ENCODE measurements at regions not wholly inside any gene's neighbourhood (a gene's known extent, or its start where the extent isn't known, plus 50 kb on each side); places are given as distances from the start of the nearest gene placed in this dataset.

GRCh38 chr7:84610390-84610789 is 415.8 kb upstream of the SEMA3A start:
- Histone ChIP-seq H3K36me3 (ENCODE audit: low read depth) (no peaks in the 10 kb centered on the region), H3K4me3 (no peak overlapping the region), H3K79me2 (ENCODE audit: insufficient read depth) (no peaks in the 10 kb centered on the region), H3K27ac (no peak overlapping the region), H3K27me3 (replicated peaks; ENCODE audit: insufficient read depth) (no peaks in the 10 kb centered on the region), H4K20me1 (ENCODE audit: insufficient read depth) (no peaks in the 10 kb centered on the region), H2AFZ (no peak overlapping the region), H3K4me2 (ENCODE audit: unreplicated experiment) (no peak overlapping the region), H3K9ac (no peak overlapping the region), H3K9me2 (ENCODE audit: insufficient read depth) (no peaks in the 10 kb centered on the region), H3K9me3 (ENCODE audit: low read depth) (no peaks in the 10 kb centered on the region), H3F3A (ENCODE audit: insufficient read depth) (no peaks in the 10 kb centered on the region), H3K4me1 (ENCODE audit: insufficient read depth) (no peaks in the 10 kb centered on the region)
- 96 to 97% methylated on average over 4 of the region's 4 CpGs for WGBS, 2 experiments (ENCODE audit: low coverage in 1 of 2, low lambda C conversion rate in 2 of 2, missing lambda C conversion rate in 2 of 2)
- DNase-seq = no peak
- TF ChIP-seq EZH2phosphoT487 (IDR thresholded peaks at IDR 0.05; ENCODE audit: insufficient read depth, low read depth) = no peak
- no peak for TF ChIP-seq EZH2 (IDR thresholded peaks at IDR 0.05; ENCODE audit: insufficient read depth, poor library complexity, severe bottlenecking)
- in situ Hi-C loops (cut with MboI) = no loop called here

- Histone ChIP-seq H3F3A (ENCODE audit: insufficient read depth) (no peaks in the 10 kb centered on the region), H3K79me2 (ENCODE audit: insufficient read depth) (no peaks in the 10 kb centered on the region), H3K4me2 (ENCODE audit: unreplicated experiment) (no peak overlapping the region), H3K9me2 (ENCODE audit: insufficient read depth) (no peaks in the 10 kb centered on the region), H2AFZ (no peak overlapping the region), H4K20me1 (ENCODE audit: insufficient read depth) (no peaks in the 10 kb centered on the region), H3K27me3 (replicated peaks; ENCODE audit: insufficient read depth) (no peaks in the 10 kb centered on the region), H3K9me3 (ENCODE audit: low read depth) (no peaks in the 10 kb centered on the region), H3K4me3 (no peak overlapping the region), H3K4me1 (ENCODE audit: insufficient read depth) (no peaks in the 10 kb centered on the region), H3K27ac (no peak overlapping the region), H3K9ac (no peak overlapping the region), H3K36me3 (ENCODE audit: low read depth) (no peaks in the 10 kb centered on the region)
- no peak for DNase-seq
- in situ Hi-C loops (cut with MboI) = no loop called here
- TF ChIP-seq EZH2 (IDR thresholded peaks at IDR 0.05; ENCODE audit: insufficient read depth, poor library complexity, severe bottlenecking) (no peak), EZH2phosphoT487 (IDR thresholded peaks at IDR 0.05; ENCODE audit: insufficient read depth, low read depth) (no peak)
- 82 to 87% methylated on average over 2 of the region's 2 CpGs for WGBS, 2 experiments (ENCODE audit: low coverage in 1 of 2, low lambda C conversion rate in 2 of 2, missing lambda C conversion rate in 2 of 2)
Measured at GRCh38 chr7:84605301-84605700, 410.7 kb upstream of the SEMA3A start.

GRCh38 chr7:84603545-84603944 is 409.0 kb upstream of the SEMA3A start:
- no peaks in the 10 kb centered on the region for H3K9me2 ChIP-seq (ENCODE audit: insufficient read depth)
- H3K27ac ChIP-seq = no peak overlapping the region
- H3K9ac ChIP-seq = no peak overlapping the region
- H3F3A ChIP-seq (ENCODE audit: insufficient read depth) = no peaks in the 10 kb centered on the region
- H4K20me1 ChIP-seq (ENCODE audit: insufficient read depth) = no peaks in the 10 kb centered on the region
- H3K79me2 ChIP-seq (ENCODE audit: insufficient read depth) = no peaks in the 10 kb centered on the region
- TF ChIP-seq EZH2 (IDR thresholded peaks at IDR 0.05; ENCODE audit: insufficient read depth, poor library complexity, severe bottlenecking) (no peak), EZH2phosphoT487 (IDR thresholded peaks at IDR 0.05; ENCODE audit: insufficient read depth, low read depth) (no peak)
- no peak overlapping the region for H3K4me2 ChIP-seq (ENCODE audit: unreplicated experiment)
- H2AFZ ChIP-seq = no peak overlapping the region; the same call in 1 of the 2 replicates
- no peaks in the 10 kb centered on the region for H3K9me3 ChIP-seq (ENCODE audit: low read depth)
- no peaks in the 10 kb centered on the region for H3K36me3 ChIP-seq (ENCODE audit: low read depth)
- DNase-seq = no peak
- WGBS, 2 experiments (ENCODE audit: low coverage in 1 of 2, low lambda C conversion rate in 2 of 2, missing lambda C conversion rate in 2 of 2) = 88 to 90% methylated on average over 5 of the region's 5 CpGs
- in situ Hi-C loops (cut with MboI) = no loop called here
- H3K4me1 ChIP-seq (ENCODE audit: insufficient read depth) = no peaks in the 10 kb centered on the region
- H3K4me3 ChIP-seq = no peak overlapping the region
- no peaks in the 10 kb centered on the region for H3K27me3 ChIP-seq (replicated peaks; ENCODE audit: insufficient read depth)

- Histone ChIP-seq H3K36me3 (ENCODE audit: low read depth) (no peaks in the 10 kb centered on the region), H3K9me2 (ENCODE audit: insufficient read depth) (no peaks in the 10 kb centered on the region), H2AFZ (no peak overlapping the region), H3K9me3 (ENCODE audit: low read depth) (no peaks in the 10 kb centered on the region), H3K79me2 (ENCODE audit: insufficient read depth) (no peaks in the 10 kb centered on the region), H3K4me1 (ENCODE audit: insufficient read depth) (no peaks in the 10 kb centered on the region), H3K4me2 (ENCODE audit: unreplicated experiment) (no peak overlapping the region), H4K20me1 (ENCODE audit: insufficient read depth) (no peaks in the 10 kb centered on the region), H3K27ac (no peak overlapping the region), H3K27me3 (replicated peaks; ENCODE audit: insufficient read depth) (no peaks in the 10 kb centered on the region), H3K9ac (no peak overlapping the region), H3F3A (ENCODE audit: insufficient read depth) (no peaks in the 10 kb centered on the region), H3K4me3 (no peak overlapping the region)
- in situ Hi-C loops (cut with MboI) = no loop called here
- 65 to 73% methylated on average over 4 of the region's 4 CpGs for WGBS, 2 experiments (ENCODE audit: low coverage in 1 of 2, low lambda C conversion rate in 2 of 2, missing lambda C conversion rate in 2 of 2)
- DNase-seq = no peak
- TF ChIP-seq EZH2 (IDR thresholded peaks at IDR 0.05; ENCODE audit: insufficient read depth, poor library complexity, severe bottlenecking) (no peak), EZH2phosphoT487 (IDR thresholded peaks at IDR 0.05; ENCODE audit: insufficient read depth, low read depth) (no peak)
Measured at GRCh38 chr7:84595026-84595425, 400.4 kb upstream of the SEMA3A start.

GRCh38 chr7:84591897-84592296 is 397.3 kb upstream of the SEMA3A start:
- H4K20me1 ChIP-seq (ENCODE audit: insufficient read depth) = no peaks in the 10 kb centered on the region
- no peak overlapping the region for H2AFZ ChIP-seq
- DNase-seq = no peak
- no peaks in the 10 kb centered on the region for H3K27me3 ChIP-seq (replicated peaks; ENCODE audit: insufficient read depth)
- no peaks in the 10 kb centered on the region for H3F3A ChIP-seq (ENCODE audit: insufficient read depth)
- H3K79me2 ChIP-seq (ENCODE audit: insufficient read depth) = no peaks in the 10 kb centered on the region
- H3K9me2 ChIP-seq (ENCODE audit: insufficient read depth) = no peaks in the 10 kb centered on the region
- 89 to 92% methylated on average over 2 of the region's 2 CpGs for WGBS, 2 experiments (ENCODE audit: low coverage in 1 of 2, low lambda C conversion rate in 2 of 2, missing lambda C conversion rate in 2 of 2)
- no peaks in the 10 kb centered on the region for H3K9me3 ChIP-seq (ENCODE audit: low read depth)
- no peak overlapping the region for H3K9ac ChIP-seq
- H3K4me2 ChIP-seq (ENCODE audit: unreplicated experiment) = no peak overlapping the region
- TF ChIP-seq EZH2phosphoT487 (IDR thresholded peaks at IDR 0.05; ENCODE audit: insufficient read depth, low read depth) (no peak), EZH2 (IDR thresholded peaks at IDR 0.05; ENCODE audit: insufficient read depth, poor library complexity, severe bottlenecking) (no peak)
- no peak overlapping the region for H3K27ac ChIP-seq
- H3K4me3 ChIP-seq = no peak overlapping the region
- in situ Hi-C loops (cut with MboI) = no loop called here
- H3K36me3 ChIP-seq (ENCODE audit: low read depth) = no peaks in the 10 kb centered on the region
- no peaks in the 10 kb centered on the region for H3K4me1 ChIP-seq (ENCODE audit: insufficient read depth)

All from GM23248 (cell line).